HG02885 (cell line): ENCODE measurements at regions not wholly inside any gene's neighbourhood (a gene's known extent, or its start where the extent isn't known, plus 50 kb on each side); places are given as distances from the start of the nearest gene placed in this dataset.

Experiments used
- ATAC-seq: cut with Tn5 transposase; IDR thresholded peaks from one replicate; pipeline ENCODE4 v1.9.1; 2021; ENCODE audit warnings: mild to moderate bottlenecking; ENCODE audit not compliant: unreplicated experiment, poor library complexity

GRCh38 chr10:124267231-124267885, 151.4 kb downstream of the OAT start:
- ATAC-seq, result no peak

- no peak for ATAC-seq
These were observed 152.1 kb downstream of the OAT start for GRCh38 chr10:124266468-124267230.

GRCh38 chr10:124265776-124266467, 152.8 kb downstream of the OAT start:
- no peak for ATAC-seq

GRCh38 chr10:124265391-124265745, 153.4 kb downstream of the OAT start:
- no peak for ATAC-seq

- ATAC-seq, result no peak
These were observed 153.9 kb downstream of the OAT start for GRCh38 chr10:124264711-124265390.

GRCh38 chr10:124264271-124264670, 154.5 kb downstream of the OAT start:
- ATAC-seq, result no peak

- ATAC-seq, result no peak
These were observed 155.0 kb downstream of the OAT start for GRCh38 chr10:124263726-124264125.

- no peak for ATAC-seq
These were observed 155.8 kb downstream of the OAT start for GRCh38 chr10:124262971-124263370.

GRCh38 chr10:124262234-124262865, 156.4 kb downstream of the OAT start:
- ATAC-seq, result no peak

- no peak for ATAC-seq
These were observed 159.4 kb downstream of the OAT start for GRCh38 chr10:124259139-124259825.

- no peak for ATAC-seq
These were observed 160.9 kb downstream of the OAT start for GRCh38 chr10:124257781-124258180.

- no peak for ATAC-seq
These were observed 162.6 kb downstream of the OAT start for GRCh38 chr10:124256151-124256550.

GRCh38 chr10:124255556-124255955, 162.2 kb upstream of the CHST15 start:
- ATAC-seq, result no peak

GRCh38 chr10:124254490-124254889, 161.1 kb upstream of the CHST15 start:
- no peak for ATAC-seq

- ATAC-seq, result no peak
These were observed 159.6 kb upstream of the CHST15 start for GRCh38 chr10:124253006-124253405.

- ATAC-seq, result no peak
These were observed 158.8 kb upstream of the CHST15 start for GRCh38 chr10:124252097-124252715.

GRCh38 chr10:124251317-124252065, 158.1 kb upstream of the CHST15 start:
- no peak for ATAC-seq

- no peak for ATAC-seq
These were observed 157.1 kb upstream of the CHST15 start for GRCh38 chr10:124250506-124250905.
